ENCODE measurements at regions not wholly inside any gene's neighbourhood (a gene's known extent, or its start where the extent isn't known, plus 50 kb on each side); places are given as distances from the start of the nearest gene placed in this dataset.

DNA sequence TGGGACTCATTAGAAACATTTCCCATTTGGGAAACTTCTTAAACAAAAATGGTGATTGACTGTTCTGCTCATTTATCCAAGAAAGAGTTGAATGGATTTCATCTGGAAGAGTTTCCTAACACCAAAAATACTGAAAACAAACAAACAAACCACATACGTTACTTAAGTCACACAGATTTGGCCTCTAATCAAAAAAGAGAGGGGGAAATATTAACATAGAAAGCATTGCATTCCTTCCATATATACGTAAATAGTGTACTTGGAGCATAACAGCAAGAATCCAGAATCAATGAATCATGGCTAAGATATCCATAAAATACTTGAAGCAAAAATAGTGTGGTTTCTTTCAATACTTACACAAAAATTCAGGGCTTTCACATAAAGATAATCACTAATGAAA, 189.8 kb upstream of the MAP3K1 start (continued):
- TF ChIP-seq, protein P1, sequence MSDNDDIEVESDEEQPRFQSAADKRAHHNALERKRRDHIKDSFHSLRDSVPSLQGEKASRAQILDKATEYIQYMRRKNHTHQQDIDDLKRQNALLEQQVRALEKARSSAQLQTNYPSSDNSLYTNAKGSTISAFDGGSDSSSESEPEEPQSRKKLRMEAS (IDR thresholded peaks at IDR 0.05; ENCODE audit: low read depth) = no peak
- TF ChIP-seq MXI1 (IDR thresholded peaks at IDR 0.05; ENCODE audit: low read depth, low read length) (no peak), GABPA (IDR thresholded peaks at IDR 0.05; ENCODE audit: low read depth) (no peak), TAF1 (IDR thresholded peaks at IDR 0.05; ENCODE audit: borderline replicate concordance, low read depth, low read length) (no peak), NFIC (IDR thresholded peaks at IDR 0.05; ENCODE audit: borderline replicate concordance) (peak; percentile 62)

DNA sequence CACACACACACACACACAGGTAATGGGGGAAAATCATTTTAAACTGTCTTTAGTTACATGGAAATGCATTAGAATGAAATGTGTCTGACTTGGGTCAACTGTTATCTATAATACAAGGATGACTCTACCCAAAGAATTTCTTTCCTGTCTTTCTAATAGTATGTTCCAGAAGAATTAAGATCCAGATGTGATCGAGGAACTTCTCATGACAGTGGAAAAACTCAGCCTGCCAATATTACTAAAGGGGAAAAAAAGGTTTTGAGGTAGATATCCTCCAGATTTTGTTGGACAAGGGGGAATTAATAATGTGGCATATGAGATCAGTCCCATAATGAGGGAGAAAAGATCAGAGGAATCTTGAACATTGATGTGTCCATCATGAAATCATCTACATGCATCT, 190.6 kb upstream of the MAP3K1 start:
- Histone ChIP-seq H3K4me3 (ENCODE audit: low read depth in 2 of 2, low read length in 1 of 2) (no peak overlapping the region), H3K4me2 (no peak overlapping the region), H4K20me1 (ENCODE audit: insufficient read depth) (no peaks in the 10 kb centered on the region), H3K9ac (no peak overlapping the region), H3K36me3 (replicated peaks in 1 of 2; ENCODE audit: control insufficient read depth in 1 of 2, insufficient read depth in 2 of 2, low read length in 1 of 2) (no peaks in the 10 kb centered on the region), H3K4me1 (ENCODE audit: control insufficient read depth in 1 of 2, insufficient read depth in 2 of 2, low read depth in 1 of 2, low read length in 1 of 2) (no peaks in the 10 kb centered on the region), H3F3A (replicated peaks; ENCODE audit: insufficient read depth) (peaks cover 3% of the 10 kb centered on the region), H3K9me3 (no peaks in the 10 kb centered on the region), H3K79me2 (ENCODE audit: insufficient read depth) (no peaks in the 10 kb centered on the region), H3K9me2 (no peaks in the 10 kb centered on the region), H3K27ac (ENCODE audit: low read depth in 2 of 2, low read length in 1 of 2) (peak overlapping the region in 1 of 2 experiments; percentile 38; a peak in 1 of 4 replicates), H3K27me3 (ENCODE audit: insufficient read depth) (no peaks in the 10 kb centered on the region), H2AFZ (ENCODE audit: low read depth) (no peak overlapping the region)
- no peak for TF ChIP-seq RXRA (IDR thresholded peaks at IDR 0.05; ENCODE audit: borderline replicate concordance, low read depth)
- TF ChIP-seq, protein P2, sequence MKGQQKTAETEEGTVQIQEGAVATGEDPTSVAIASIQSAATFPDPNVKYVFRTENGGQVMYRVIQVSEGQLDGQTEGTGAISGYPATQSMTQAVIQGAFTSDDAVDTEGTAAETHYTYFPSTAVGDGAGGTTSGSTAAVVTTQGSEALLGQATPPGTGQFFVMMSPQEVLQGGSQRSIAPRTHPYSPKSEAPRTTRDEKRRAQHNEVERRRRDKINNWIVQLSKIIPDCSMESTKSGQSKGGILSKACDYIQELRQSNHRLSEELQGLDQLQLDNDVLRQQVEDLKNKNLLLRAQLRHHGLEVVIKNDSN (IDR thresholded peaks at IDR 0.05; ENCODE audit: borderline replicate concordance, low read depth) = no peak
- TF ChIP-seq NRF1 (IDR thresholded peaks at IDR 0.05; ENCODE audit: low read depth, low read length) = no peak
- TF ChIP-seq FOXJ3 (CRISPR knock-in tag; IDR thresholded peaks at IDR 0.05) = no peak
- TF ChIP-seq FOSL2 (IDR thresholded peaks at IDR 0.05; ENCODE audit: borderline replicate concordance, low read depth) = no peak
- no peak for TF ChIP-seq NFIC (IDR thresholded peaks at IDR 0.05; ENCODE audit: borderline replicate concordance)
- TF ChIP-seq RFX5 (IDR thresholded peaks at IDR 0.05; ENCODE audit: low read length) = no peak
- TF ChIP-seq, protein P3, sequence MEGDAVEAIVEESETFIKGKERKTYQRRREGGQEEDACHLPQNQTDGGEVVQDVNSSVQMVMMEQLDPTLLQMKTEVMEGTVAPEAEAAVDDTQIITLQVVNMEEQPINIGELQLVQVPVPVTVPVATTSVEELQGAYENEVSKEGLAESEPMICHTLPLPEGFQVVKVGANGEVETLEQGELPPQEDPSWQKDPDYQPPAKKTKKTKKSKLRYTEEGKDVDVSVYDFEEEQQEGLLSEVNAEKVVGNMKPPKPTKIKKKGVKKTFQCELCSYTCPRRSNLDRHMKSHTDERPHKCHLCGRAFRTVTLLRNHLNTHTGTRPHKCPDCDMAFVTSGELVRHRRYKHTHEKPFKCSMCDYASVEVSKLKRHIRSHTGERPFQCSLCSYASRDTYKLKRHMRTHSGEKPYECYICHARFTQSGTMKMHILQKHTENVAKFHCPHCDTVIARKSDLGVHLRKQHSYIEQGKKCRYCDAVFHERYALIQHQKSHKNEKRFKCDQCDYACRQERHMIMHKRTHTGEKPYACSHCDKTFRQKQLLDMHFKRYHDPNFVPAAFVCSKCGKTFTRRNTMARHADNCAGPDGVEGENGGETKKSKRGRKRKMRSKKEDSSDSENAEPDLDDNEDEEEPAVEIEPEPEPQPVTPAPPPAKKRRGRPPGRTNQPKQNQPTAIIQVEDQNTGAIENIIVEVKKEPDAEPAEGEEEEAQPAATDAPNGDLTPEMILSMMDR (IDR thresholded peaks at IDR 0.05) = no peak
- TF ChIP-seq, protein P4, sequence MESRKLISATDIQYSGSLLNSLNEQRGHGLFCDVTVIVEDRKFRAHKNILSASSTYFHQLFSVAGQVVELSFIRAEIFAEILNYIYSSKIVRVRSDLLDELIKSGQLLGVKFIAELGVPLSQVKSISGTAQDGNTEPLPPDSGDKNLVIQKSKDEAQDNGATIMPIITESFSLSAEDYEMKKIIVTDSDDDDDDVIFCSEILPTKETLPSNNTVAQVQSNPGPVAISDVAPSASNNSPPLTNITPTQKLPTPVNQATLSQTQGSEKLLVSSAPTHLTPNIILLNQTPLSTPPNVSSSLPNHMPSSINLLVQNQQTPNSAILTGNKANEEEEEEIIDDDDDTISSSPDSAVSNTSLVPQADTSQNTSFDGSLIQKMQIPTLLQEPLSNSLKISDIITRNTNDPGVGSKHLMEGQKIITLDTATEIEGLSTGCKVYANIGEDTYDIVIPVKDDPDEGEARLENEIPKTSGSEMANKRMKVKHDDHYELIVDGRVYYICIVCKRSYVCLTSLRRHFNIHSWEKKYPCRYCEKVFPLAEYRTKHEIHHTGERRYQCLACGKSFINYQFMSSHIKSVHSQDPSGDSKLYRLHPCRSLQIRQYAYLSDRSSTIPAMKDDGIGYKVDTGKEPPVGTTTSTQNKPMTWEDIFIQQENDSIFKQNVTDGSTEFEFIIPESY (IDR thresholded peaks at IDR 0.05; ENCODE audit: borderline replicate concordance, low read depth) = no peak
- no peak for TF ChIP-seq FOXM1 (IDR thresholded peaks at IDR 0.05; ENCODE audit: low read depth)
- TF ChIP-seq, protein P5, sequence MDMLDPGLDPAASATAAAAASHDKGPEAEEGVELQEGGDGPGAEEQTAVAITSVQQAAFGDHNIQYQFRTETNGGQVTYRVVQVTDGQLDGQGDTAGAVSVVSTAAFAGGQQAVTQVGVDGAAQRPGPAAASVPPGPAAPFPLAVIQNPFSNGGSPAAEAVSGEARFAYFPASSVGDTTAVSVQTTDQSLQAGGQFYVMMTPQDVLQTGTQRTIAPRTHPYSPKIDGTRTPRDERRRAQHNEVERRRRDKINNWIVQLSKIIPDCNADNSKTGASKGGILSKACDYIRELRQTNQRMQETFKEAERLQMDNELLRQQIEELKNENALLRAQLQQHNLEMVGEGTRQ (IDR thresholded peaks at IDR 0.05; ENCODE audit: borderline replicate concordance, low read depth, low read length) = no peak
- TF ChIP-seq ELF1 (IDR thresholded peaks at IDR 0.05) = no peak
- no peak for TF ChIP-seq EP300 (IDR thresholded peaks at IDR 0.05; ENCODE audit: borderline replicate concordance in 1 of 2, low read depth in 1 of 2, low read length in 1 of 2)
- TF ChIP-seq MXI1 (IDR thresholded peaks at IDR 0.05; ENCODE audit: low read depth, low read length) = no peak
- TF ChIP-seq EZH2phosphoT487 (IDR thresholded peaks at IDR 0.05; ENCODE audit: borderline replicate concordance, low read depth) = no peak
- TF ChIP-seq TEAD4 (IDR thresholded peaks at IDR 0.05; ENCODE audit: borderline replicate concordance, insufficient read depth) = no peak
- TF ChIP-seq, protein P6, sequence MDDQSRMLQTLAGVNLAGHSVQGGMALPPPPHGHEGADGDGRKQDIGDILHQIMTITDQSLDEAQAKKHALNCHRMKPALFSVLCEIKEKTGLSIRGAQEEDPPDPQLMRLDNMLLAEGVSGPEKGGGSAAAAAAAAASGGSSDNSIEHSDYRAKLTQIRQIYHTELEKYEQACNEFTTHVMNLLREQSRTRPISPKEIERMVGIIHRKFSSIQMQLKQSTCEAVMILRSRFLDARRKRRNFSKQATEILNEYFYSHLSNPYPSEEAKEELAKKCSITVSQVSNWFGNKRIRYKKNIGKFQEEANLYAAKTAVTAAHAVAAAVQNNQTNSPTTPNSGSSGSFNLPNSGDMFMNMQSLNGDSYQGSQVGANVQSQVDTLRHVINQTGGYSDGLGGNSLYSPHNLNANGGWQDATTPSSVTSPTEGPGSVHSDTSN (IDR thresholded peaks at IDR 0.05) = no peak
- TF ChIP-seq POLR2AphosphoS5 (IDR thresholded peaks at IDR 0.05; ENCODE audit: low read depth, low read length) = no peak
- TF ChIP-seq GATA2 (CRISPR knock-in tag; IDR thresholded peaks at IDR 0.05) = no peak
- TF ChIP-seq CHD2 (IDR thresholded peaks at IDR 0.05; ENCODE audit: low read length, partially characterized antibody) = no peak
- ChIA-PET CTCF (no interaction called here), POLR2A (no interaction called here)
- DNase-seq = no peak
- WGBS (ENCODE audit: low lambda C conversion rate) = 38% methylated on average over 1 of the region's 1 CpG
